Neural progenitor cell (in vitro differentiated cells): ENCODE measurements at regions not wholly inside any gene's neighbourhood (a gene's known extent, or its start where the extent isn't known, plus 50 kb on each side); places are given as distances from the start of the nearest gene placed in this dataset.

ENCODE experiments used
- EZH2 ChIP-seq: fragments of 200-600 bp; sonication (generic); IDR thresholded peaks from 2 replicates; pipeline ENCODE4 v1.6.1; 2017; ENCODE audit warnings: antibody characterized with exemption, mild to moderate bottlenecking, moderate library complexity
- EZH2phosphoT487 ChIP-seq: fragments of 200-600 bp; sonication (generic); IDR thresholded peaks from 2 replicates; pipeline ENCODE4 v1.6.1; 2017; ENCODE audit warnings: antibody characterized with exemption
- TF ChIP-seq, protein P1 (sequence below): fragments of 200-600 bp; sonication (generic); IDR thresholded peaks from 2 replicates; pipeline ENCODE4 v1.5.1; 2017; ENCODE audit warnings: antibody characterized with exemption, mild to moderate bottlenecking

DNA sequence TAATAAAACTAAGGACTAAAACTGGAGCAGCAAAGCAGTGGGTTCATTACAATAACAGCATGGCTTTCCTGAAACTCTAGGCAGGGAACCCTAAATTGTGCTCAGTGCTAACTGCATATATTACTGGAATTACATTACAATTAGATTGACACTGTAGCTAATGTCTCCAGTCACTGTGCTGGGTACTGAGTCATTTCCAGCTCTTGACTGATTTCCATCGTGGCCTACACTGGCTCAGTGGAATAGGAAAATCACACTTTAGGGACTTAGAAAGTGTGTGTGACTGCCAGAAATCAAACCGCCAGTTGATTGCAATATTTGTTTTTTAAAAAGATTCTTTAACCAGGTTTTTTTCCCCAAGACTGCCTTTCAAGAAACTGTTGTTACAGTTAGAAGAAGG lies 1447.4 kb upstream of the GOT2 start:
- TF ChIP-seq, protein P1, sequence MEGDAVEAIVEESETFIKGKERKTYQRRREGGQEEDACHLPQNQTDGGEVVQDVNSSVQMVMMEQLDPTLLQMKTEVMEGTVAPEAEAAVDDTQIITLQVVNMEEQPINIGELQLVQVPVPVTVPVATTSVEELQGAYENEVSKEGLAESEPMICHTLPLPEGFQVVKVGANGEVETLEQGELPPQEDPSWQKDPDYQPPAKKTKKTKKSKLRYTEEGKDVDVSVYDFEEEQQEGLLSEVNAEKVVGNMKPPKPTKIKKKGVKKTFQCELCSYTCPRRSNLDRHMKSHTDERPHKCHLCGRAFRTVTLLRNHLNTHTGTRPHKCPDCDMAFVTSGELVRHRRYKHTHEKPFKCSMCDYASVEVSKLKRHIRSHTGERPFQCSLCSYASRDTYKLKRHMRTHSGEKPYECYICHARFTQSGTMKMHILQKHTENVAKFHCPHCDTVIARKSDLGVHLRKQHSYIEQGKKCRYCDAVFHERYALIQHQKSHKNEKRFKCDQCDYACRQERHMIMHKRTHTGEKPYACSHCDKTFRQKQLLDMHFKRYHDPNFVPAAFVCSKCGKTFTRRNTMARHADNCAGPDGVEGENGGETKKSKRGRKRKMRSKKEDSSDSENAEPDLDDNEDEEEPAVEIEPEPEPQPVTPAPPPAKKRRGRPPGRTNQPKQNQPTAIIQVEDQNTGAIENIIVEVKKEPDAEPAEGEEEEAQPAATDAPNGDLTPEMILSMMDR = no peak
- no peak for TF ChIP-seq EZH2
- TF ChIP-seq EZH2phosphoT487 = no peak
